Skeletal muscle tissue (tissue), 3 donors: ENCODE measurements at regions not wholly inside any gene's neighbourhood (a gene's known extent, or its start where the extent isn't known, plus 50 kb on each side); places are given as distances from the start of the nearest gene placed in this dataset.
"Not testable (repeated sequence)": the region's sequence is repeated elsewhere in the genome, so short reads cannot be mapped to it uniquely, and the experiment has no call there.

ENCODE experiments used
- H3K27ac ChIP-seq: one replicate; pipeline ENCODE4 v1.7.0; 2013; ENCODE audit warnings: mild to moderate bottlenecking, low read depth, low read length, inconsistent platforms
- H3K27me3 ChIP-seq, 3 donors: one replicate each; pipeline ENCODE4 v1.7.0; 2013; ENCODE audit warnings: low read length in 3 of 3; ENCODE audit not compliant: control insufficient read depth in 3 of 3, insufficient read depth in 3 of 3
- H3K36me3 ChIP-seq, 3 donors: one replicate each; pipeline ENCODE4 v1.7.0; 2013; ENCODE audit warnings: low read length in 3 of 3; ENCODE audit not compliant: control insufficient read depth in 3 of 3, insufficient read depth in 3 of 3
- H3K4me1 ChIP-seq, 3 donors: one replicate each; pipeline ENCODE4 v1.7.0; 2013; ENCODE audit warnings: low read length in 3 of 3, mild to moderate bottlenecking in 3 of 3; ENCODE audit not compliant: control insufficient read depth in 3 of 3, insufficient read depth in 3 of 3
- H3K4me3 ChIP-seq, 3 donors: one replicate each; pipeline ENCODE4 v1.7.0; 2013; ENCODE audit warnings: low read length in 3 of 3
- H3K9ac ChIP-seq, 3 donors: one replicate each; pipeline ENCODE4 v1.7.0; 2013; ENCODE audit warnings: low read length in 3 of 3, mild to moderate bottlenecking in 3 of 3, moderate library complexity in 2 of 3, low read depth in 1 of 3
- H3K9me3 ChIP-seq, 3 donors: one replicate each; pipeline ENCODE4 v1.7.0; 2013; ENCODE audit warnings: low read length in 3 of 3; ENCODE audit not compliant: control insufficient read depth in 3 of 3
- donor health status: Osteomylitis.

DNA sequence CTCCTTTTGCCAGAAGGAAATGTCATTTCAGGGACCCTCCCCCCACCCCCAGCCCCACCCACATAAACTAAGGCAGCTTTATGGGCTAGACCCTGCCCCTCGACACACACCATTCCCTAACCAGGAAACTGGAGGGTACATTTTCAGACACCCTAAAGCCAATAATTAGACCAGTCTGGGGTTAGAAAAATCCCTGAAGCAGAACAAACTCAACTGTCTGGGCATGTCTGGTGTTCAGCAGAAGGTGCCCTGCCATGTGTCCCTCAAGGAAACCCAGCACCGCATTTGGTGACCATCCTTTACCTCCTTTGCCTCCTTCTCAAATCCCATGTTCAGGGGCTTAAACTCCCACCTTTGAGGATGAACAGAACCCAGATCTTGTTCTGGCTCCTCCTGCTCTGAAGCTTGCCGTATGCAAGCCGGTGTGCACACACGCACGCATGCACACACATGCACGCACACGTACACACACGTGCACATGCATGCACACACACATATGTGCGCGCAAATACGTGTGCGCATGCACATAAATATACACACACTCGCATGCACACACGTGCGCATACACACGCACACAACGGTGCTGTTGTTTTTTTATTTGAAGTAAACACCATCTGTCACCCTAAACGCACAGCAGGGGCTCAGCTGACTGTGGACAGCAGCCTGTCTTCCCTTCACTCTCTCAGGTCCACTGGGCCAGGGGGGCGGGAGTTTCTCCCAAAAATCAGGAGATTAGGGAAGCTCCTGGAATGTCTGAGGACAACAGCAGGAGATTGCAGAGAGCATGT lies 156.8 kb upstream of the TNRC6C start:
- no peak overlapping the region for H3K4me3 ChIP-seq
- H3K27ac ChIP-seq: no peak overlapping the region
- H3K27me3 ChIP-seq: peaks cover 0 to 14% (median 0%) of the 10 kb centered on the region in 3 donors
- H3K36me3 ChIP-seq: no peaks in the 10 kb centered on the region
- peaks cover 0 to 8% (median 3%) of the 10 kb centered on the region in 3 donors for H3K4me1 ChIP-seq
- H3K9me3 ChIP-seq: no peaks in the 10 kb centered on the region
- H3K9ac ChIP-seq: no peak overlapping the region

DNA sequence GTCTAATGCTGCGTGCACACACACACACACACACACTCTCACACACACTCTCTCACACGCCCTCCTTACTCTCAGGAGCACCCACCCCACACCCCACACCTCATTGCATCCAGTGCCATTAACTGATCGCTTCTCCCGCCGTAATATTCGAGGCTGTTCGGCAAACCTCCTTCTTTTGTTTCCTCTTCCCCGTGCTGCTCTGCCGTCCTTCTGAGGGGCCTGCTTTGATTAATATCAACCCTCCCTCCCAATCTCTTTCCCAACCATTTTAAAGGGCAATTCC lies 156.2 kb upstream of the TNRC6C start:
- Histone ChIP-seq H3K36me3 (no peaks in the 10 kb centered on the region), H3K9me3 (no peaks in the 10 kb centered on the region), H3K4me3 (no peak overlapping the region), H3K4me1 (peaks cover 0 to 6% (median 3%) of the 10 kb centered on the region in 3 donors), H3K9ac (no peak overlapping the region), H3K27me3 (peaks cover 0 to 14% (median 0%) of the 10 kb centered on the region in 3 donors), H3K27ac (no peak overlapping the region)

DNA sequence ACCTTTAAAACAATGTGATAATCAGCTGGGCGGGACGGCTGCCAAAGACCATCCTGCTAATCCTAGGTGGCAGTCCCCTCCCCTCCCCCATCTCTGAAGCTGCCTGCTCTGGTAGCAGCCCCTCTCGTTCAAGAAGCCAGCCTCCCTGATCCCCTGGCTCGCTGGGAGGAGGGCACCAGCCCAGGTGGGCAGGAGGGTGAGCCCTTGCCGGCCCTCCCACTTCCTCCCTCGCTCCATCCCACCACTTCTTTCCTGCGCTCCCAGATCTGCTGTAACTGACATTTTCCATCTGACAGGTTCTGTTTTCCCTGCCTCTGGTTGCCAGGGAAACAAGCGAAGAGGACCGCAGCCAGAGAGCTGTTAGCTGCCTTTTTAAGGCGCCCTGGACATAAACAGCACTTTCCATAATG lies 155.7 kb upstream of the TNRC6C start:
- H3K27ac ChIP-seq: no peak overlapping the region
- no peak overlapping the region for H3K9ac ChIP-seq
- no peaks in the 10 kb centered on the region for H3K9me3 ChIP-seq
- peaks cover 0 to 14% (median 0%) of the 10 kb centered on the region in 3 donors for H3K27me3 ChIP-seq
- H3K4me3 ChIP-seq: no peak overlapping the region
- no peaks in the 10 kb centered on the region for H3K36me3 ChIP-seq
- H3K4me1 ChIP-seq: peaks cover 0 to 6% (median 3%) of the 10 kb centered on the region in 3 donors

DNA sequence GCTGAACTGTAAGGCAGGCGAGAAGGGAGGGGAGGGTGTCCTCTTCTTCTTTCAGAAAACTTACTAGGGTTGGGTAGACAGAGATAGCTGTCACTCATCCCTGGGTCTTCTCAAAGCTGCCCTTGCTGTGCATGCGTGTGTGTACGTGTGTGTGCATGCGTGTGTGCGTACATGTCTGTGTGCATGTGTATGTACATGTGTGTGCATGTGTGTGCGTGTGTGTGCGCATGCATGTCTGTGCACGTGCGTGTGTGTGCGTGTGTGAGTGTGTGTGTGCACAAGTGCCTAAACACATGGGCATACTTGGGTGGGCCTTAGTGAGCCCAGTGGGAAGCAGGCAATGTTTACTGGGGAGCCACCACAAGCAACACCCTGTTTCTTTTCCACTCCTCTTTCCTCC lies 154.8 kb upstream of the TNRC6C start:
- Histone ChIP-seq H3K4me1 (peaks cover 0 to 6% (median 3%) of the 10 kb centered on the region in 3 donors), H3K27ac (no peak overlapping the region), H3K9me3 (no peaks in the 10 kb centered on the region), H3K4me3 (no peak overlapping the region), H3K9ac (no peak overlapping the region), H3K27me3 (peaks cover 0 to 14% (median 0%) of the 10 kb centered on the region in 3 donors), H3K36me3 (no peaks in the 10 kb centered on the region)

DNA sequence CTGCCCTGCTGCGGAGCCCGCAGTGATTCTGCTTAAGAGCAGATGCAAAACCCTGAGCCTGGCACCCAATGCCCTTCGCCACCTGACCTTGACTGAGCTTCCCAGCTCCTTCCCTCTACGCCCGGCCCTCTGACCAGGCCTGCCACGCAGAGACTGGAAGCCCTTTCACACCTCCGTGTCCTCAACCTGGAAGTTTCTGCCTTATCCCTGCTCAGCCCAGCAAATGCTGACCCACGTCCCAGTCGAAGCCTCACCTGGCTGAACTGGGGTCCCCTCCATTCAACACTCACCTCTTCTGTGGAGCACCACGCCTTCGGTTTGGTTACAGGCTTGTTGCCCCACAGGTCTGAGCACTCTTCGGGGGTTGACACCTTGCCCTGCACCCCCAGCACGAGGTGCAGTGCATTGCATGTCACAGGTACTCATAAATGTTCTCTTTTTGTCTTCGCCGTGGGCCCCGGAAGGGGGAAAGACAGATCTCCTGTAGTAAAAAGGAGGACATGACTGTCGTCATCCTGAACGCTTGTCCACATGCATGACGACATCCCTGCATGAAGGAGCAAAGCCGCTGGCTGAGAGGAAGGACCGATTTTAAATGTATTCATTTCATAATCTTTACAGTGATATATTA lies 153.6 kb upstream of the TNRC6C start:
- Histone ChIP-seq H3K9me3 (no peaks in the 10 kb centered on the region), H3K4me3 (no peak overlapping the region), H3K9ac (no peak overlapping the region), H3K36me3 (no peaks in the 10 kb centered on the region), H3K4me1 (peaks cover 2 to 6% (median 3%) of the 10 kb centered on the region in 3 donors), H3K27me3 (peaks cover 0 to 14% (median 0%) of the 10 kb centered on the region in 3 donors), H3K27ac (no peak overlapping the region)

DNA sequence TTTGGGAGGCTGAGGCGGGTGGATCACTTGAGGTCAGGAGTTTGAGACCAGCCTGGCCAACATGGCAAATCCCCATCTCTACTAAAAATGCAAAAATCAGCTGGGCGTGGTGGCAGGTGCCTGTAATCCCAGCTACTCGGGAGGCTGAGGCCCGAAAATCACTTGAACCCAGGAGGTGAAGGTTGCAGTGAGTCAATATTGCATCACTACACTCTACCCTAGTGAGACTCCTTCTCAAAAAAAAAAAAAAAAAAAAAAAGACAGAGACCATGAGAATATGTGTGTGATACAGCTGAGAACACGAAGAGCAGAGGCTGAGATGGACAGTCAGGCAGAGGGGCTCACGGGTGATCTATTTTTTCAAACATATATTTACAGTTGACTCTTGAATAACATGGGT lies 152.5 kb upstream of the TNRC6C start:
- not testable (repeated sequence) for H3K9ac ChIP-seq, H3K9me3 ChIP-seq, H3K4me3 ChIP-seq, H3K36me3 ChIP-seq, H3K27ac ChIP-seq
- H3K27me3 ChIP-seq: peaks cover 0 to 12% (median 0%) of the 10 kb centered on the region in 3 donors
- peaks cover 11 to 15% (median 12%) of the 10 kb centered on the region in 3 donors for H3K4me1 ChIP-seq

DNA sequence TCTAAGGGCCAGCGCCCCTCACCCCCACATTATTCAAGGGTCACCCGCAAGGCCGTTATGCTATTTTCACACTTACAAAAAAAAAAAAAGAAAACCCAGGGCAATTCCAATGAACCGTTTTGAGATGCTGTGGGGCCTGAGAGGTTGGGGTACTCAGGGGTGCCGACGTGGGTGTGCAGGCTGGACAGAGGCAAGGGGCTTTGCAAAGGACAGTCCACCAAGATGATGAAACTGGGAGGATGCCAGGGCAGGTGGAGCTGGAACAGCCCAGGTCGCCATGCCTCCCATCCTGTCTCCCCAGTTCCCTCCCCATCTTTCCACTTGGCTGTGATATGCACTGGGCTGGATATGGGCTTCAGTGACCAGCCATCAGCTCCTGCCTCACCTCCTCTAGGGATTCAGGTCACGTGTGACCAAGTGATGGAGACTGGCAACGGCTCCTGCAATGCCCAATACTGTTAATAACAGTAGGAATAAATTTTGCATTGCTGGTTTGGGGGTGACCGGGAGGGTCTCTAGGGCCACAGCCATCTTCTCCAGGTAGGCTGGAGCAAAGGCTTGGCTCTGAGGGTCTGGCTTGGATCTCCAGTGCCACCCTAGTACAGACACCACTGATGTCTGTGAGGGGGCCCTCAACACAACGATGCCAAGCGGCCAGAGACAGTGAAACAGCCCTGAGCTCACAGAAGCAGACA lies 151.3 kb upstream of the TNRC6C start:
- Histone ChIP-seq H3K9me3 (no peaks in the 10 kb centered on the region), H3K36me3 (no peaks in the 10 kb centered on the region), H3K4me1 (peaks cover 23 to 27% (median 24%) of the 10 kb centered on the region in 3 donors), H3K4me3 (no peak overlapping the region), H3K9ac (no peak overlapping the region), H3K27ac (no peak overlapping the region), H3K27me3 (peaks cover 0 to 7% (median 0%) of the 10 kb centered on the region in 3 donors)

DNA sequence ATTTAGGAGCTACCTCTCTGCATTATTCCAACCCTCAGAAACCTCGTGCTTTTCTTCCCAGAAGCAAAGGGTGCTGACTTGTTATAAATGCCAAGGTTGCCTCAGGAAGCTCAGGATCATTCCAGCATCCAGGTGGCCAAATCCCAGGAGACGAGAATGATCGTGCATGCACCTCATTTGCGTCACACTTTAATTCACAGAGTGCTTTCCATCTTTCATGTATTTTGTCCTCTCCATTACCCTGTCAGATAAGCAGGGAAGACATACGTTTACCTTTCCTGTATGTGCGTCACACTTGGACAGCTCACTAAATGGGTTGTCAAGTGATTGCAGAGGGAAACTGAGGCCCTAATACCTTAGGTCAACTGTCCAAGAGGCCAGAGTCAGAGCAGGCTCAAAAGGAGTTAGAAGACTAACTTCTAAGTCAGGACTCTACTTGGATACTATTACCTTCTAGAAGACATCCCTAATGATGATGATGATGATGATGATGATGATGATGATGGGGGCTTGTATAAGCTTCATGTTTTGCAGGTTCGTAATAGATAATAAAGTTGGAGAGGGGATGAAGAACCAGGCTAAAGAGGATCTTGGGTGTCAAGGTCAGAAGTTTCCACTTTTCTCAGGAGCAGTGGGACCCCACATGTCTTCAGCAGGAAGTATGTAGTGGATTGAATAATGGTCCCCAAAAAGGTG lies 150.6 kb upstream of the TNRC6C start:
- Histone ChIP-seq H3K36me3 (no peaks in the 10 kb centered on the region), H3K27ac (no peak overlapping the region), H3K27me3 (peaks cover 0 to 4% (median 0%) of the 10 kb centered on the region in 3 donors), H3K4me3 (no peak overlapping the region), H3K9ac (no peak overlapping the region), H3K9me3 (no peaks in the 10 kb centered on the region), H3K4me1 (peaks cover 20 to 29% (median 25%) of the 10 kb centered on the region in 3 donors)

DNA sequence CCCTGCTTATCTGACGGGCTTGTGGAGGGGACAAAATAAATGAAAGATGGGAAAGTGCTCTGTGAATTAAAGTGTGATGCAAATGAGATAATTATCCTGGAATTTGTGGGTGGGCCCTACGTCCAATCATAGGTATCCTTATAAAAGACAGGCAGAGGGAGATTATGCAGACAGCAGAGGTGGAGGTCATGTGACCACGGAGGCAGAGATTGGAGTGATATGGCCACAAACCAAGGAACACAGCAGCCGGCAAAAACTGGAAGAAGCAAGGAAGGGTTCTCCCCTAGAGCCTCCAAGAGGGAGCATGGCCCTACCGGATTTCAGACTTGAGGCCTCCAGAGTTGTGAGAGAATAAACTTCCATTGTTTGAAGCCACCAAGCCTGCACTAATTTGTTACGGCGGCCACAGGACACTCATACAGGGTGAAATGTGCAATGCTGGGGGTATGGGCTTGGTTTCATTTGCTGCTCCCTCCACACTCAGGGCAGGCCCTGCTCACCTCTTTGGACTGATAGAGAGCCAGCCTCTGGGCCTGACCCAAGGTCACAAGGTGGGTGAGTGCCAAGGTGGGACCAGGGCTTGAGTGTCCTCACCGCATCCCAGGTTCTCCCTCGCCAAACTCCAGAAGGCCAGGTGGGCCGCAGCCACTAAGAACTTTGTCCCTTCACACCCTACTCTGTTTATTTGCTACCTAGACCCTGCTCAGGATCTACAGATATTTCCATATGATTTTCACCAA lies 149.6 kb upstream of the TNRC6C start:
- Histone ChIP-seq H3K4me1 (peaks cover 20 to 31% (median 25%) of the 10 kb centered on the region in 3 donors), H3K36me3 (no peaks in the 10 kb centered on the region), H3K9me3 (no peaks in the 10 kb centered on the region), H3K9ac (no peak overlapping the region), H3K27me3 (peaks cover 0 to 4% (median 0%) of the 10 kb centered on the region in 3 donors), H3K27ac (no peak overlapping the region), H3K4me3 (no peak overlapping the region)
